ENCODE measurements at regions not wholly inside any gene's neighbourhood (a gene's known extent, or its start where the extent isn't known, plus 50 kb on each side); places are given as distances from the start of the nearest gene placed in this dataset.

DNA sequence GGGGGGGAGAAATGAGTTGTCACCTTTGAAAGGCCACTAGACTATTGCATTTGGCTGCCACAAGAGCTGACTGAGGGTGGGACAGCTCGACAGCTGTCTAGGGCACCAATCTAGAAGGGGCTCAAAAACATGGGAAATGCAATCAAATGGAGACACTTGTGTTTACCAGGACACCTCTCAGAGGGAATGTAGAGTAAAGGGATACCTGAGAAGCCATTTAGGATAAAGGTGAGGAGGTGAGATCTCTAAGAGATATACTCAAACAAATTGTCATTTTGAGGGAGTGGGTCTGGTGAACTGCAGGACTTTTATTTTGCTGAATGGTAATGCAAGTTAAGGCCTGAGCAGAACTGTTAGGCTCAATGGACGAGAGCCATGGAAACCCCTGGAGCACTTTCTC is 159.8 kb downstream of the DDX1 start:
- DNase-seq (ENCODE audit: low spot score), result peak; percentile 94

- DNase-seq (ENCODE audit: low spot score), result peak; percentile 93
Observed at GRCh38 chr2:15752552-15753232, 161.0 kb downstream of the DDX1 start.

GRCh38 chr2:15753233-15753798 is 161.6 kb downstream of the DDX1 start:
- peak; percentile 93 for DNase-seq (ENCODE audit: low spot score)

DNA sequence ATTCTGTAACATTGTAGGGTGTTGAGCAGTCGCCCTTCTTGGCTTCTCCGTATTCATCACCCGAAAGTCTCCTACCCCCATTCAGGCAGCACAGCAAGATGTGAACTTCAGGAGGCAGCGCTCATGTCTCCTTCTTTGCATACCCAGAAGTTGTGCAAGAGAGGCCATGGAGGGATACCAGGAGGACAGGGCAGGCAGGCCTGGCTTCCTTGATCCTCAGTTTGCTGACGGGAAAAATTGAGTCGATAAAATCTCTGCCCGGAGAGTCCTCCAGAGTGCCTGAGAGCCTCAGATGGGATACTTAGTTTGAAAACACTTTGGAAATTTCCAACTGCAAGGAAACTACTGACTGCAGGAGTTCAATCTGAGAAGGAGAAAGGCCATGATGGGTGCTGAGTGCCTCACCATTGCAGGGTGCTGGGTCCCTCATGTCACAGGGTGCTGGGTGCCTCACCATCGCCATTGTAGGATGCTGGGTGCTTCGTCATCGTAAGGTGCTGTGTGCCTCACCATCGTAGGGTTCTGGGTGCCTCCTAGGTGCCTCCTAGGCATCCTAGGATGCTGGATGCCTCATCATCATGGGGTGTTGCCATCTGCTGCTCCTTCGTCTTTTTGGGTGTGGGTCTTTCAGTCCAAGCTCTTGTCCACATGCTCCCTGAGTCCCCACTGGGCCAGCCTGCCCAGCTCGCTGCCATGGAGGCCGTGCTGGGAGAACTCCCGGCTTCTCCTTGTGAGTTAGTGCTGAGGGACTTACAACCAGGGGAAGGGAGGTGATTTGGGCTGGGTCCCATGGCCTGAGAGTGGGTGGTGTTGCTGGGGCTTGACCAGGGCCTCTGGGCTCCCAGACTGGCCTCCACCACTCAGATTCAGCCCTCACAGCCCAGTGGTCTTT is 162.4 kb downstream of the DDX1 start:
- DNase-seq (ENCODE audit: low spot score), result peak; percentile 95

GRCh38 chr2:15754703-15755099 is 163.0 kb downstream of the DDX1 start:
- peak; percentile 93 for DNase-seq (ENCODE audit: low spot score)

DNA sequence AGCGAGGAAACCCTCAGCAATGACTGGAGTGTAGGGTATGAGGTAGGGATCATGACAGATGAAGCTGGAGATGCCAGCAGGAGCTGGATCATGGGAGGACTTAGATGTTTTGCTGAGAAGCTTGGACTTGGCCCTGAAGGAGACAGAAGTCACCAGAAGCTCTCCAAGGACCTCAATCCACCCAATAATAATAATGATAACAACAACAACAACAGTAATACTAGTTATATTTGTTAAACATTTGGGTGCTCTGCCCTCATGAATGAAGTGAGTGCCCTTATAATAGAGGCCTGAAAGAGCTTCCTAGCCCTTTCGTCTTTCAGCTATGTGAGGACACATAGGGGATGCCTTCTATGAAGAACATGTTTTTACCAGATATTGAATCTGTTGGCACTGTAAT is 163.9 kb downstream of the DDX1 start:
- DNase-seq (ENCODE audit: low spot score), result peak; percentile 92

- DNase-seq (ENCODE audit: low spot score), result peak; percentile 92
Observed at GRCh38 chr2:15756011-15756550, 164.4 kb downstream of the DDX1 start.

- DNase-seq (ENCODE audit: low spot score), result peak; percentile 92
Observed at GRCh38 chr2:15756882-15757819, 165.5 kb downstream of the DDX1 start.

DNA sequence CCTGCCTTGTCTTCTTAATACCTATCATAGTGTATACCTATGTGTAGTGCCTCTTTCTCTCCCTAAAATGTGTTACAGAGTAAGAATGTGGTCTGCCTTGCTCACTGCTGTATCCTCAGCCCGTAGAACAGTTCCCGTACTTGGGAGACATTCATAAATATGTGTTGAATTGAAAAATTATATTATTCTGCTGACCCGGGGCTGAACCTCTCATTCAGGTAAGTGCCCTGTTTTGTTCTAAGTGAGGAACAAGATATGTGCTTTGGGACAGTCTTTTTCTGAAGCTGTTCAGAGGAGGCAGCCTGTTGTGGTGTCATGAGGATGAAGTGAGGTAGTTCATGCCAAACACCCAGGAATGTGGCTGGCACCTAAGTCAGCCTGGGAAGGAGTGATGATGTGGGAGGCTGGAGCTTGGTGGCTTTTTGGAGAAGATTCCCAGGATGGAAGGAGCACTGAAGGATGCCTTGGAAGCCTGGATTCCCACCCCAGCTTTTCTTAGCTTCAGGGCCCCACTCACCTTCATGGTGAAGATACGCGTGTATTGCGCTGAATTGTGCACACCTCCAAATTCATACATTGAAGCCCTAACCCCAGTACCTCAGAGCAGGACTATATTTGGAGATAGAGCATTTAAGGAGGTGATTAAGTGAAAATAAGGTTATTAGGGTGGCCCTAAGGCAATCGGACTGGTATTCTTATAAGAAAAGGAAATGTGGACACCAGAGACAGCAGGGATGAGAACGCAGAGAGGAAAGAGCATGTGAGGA is 166.3 kb downstream of the DDX1 start:
- DNase-seq (ENCODE audit: low spot score), result peak; percentile 93

DNA sequence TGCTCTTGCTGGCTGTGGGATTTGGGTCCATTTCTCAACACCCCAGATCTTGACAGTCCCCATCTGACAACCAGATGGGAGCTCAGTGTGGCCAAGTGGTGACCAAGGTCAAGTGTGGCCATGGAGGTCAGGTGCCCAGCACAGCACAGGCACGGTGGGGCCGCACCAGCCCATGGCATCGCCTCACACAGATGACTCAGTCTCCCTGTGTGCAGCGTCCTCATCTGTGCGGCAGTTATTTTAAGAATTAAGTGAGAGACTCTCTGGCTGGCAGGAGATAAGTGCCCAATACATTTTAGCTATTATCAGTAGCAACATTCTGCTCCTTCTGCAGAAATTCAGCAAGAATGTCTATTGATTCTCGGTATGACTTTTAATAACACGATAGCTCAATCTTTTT is 167.2 kb downstream of the DDX1 start:
- peak; percentile 93 for DNase-seq (ENCODE audit: low spot score)

DNA sequence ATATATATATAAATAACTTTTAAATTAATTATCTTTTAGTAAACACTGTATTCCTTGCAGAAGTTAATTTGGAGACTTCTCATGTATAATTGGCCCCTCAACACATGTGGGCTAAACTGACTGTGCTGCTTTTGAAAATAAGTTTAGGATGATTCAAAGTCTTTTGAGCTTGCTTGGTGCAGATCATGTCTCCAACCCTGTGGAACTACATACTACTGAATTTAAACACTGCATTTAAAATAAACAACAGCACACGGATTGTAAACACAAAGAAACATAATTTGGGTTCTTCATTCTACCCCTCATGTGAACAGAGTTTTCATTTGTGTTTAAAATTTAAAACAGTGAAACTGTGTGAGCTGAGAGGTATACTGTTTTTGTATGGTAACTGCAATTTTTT is 167.7 kb downstream of the DDX1 start:
- peak; percentile 93 for DNase-seq (ENCODE audit: low spot score)

GRCh38 chr2:15759791-15760190 is 168.1 kb downstream of the DDX1 start:
- DNase-seq (ENCODE audit: low spot score), result peak; percentile 92

DNA sequence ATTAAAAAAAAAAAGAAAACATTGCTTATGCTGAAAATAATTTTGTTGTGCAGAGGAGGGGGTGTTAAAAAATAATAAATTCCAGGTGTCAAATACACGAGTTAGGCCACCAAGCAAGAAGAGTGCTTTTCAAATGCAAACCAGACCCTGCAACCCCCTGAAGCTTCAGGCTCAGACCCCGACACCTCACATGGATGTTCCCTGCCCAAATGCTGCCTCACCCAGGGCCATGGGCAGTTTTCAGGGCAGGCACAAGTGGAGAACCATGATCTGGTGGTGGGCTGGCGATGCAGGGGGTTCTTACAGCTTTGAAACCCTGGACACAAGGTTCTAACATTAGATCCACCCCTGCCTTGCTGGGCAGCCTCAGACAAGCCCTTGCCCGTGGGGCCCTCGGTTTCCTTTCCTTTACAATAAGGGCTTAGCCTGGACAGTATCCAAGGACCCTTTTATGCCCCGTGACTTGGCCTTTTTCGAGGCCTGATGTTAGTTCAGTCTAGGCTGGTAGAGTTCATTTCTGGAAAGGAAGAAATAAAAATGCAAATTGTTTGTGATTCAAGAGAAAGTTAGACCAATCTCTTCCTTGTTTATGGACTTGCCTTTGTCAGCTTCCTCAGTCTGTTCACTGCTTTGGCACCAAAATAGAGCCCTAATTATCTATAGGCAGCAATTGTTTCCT is 168.7 kb downstream of the DDX1 start:
- DNase-seq (ENCODE audit: low spot score), result peak; percentile 95

GRCh38 chr2:15761056-15761455 is 169.4 kb downstream of the DDX1 start:
- DNase-seq (ENCODE audit: low spot score), result peak; percentile 95

GRCh38 chr2:15761910-15762309 is 170.2 kb downstream of the DDX1 start:
- peak; percentile 94 for DNase-seq (ENCODE audit: low spot score)

DNA sequence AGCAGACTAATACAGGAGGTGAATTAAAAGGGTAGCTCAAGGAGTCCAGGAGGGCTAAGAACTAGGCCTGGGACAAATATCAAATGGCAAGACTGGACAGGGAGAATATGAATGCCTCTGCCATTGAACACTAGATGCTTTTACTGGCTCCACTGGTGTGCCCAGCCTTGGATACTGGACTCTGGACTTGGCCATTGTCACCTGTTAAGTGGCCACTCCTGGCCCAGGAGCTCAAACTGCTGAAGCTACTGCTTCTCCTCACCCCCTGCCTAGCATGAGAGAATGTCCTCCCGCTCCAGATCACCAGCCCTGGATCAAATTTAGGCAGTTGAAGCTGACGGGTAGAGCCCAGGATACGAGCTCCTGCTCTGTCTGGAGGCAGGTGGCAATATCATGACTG is 170.8 kb downstream of the DDX1 start:
- no peak for DNase-seq (ENCODE audit: low spot score)

DNA sequence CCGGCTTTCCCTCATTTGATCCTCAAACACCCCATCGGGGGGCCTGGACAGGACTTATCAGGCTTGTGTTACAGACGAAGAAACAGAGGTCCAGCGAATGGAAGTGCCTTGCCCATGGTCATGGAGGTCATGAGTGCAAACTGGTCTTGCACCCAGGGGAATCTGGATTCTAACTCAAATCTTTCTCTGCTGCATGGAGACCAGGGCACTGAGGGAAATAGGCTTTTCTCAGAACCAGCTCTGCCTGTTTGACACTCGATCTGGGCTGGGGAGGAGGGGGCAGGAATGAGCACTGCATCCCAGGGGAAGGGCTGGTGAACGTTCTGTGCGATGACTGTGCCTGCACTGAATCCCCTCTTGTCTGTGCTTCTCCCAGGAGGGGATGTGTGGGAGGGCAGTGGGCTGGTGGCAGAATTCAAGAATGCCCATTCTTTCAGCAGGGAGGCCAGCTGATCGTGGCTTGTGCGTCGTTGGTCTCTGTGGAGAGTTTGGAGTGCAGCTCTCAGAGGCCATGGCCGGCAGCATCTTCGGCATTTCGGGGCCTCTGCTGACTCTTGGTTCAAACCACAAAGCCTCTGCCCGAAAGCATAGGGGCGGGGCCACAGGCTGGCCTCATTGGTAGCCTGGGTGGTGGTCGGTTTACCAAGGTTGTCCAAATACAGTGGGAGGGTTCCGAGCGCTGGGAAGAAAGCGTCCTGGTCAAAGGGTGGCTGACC is 171.6 kb downstream of the DDX1 start:
- DNase-seq (ENCODE audit: low spot score), result peak; percentile 95

DNA sequence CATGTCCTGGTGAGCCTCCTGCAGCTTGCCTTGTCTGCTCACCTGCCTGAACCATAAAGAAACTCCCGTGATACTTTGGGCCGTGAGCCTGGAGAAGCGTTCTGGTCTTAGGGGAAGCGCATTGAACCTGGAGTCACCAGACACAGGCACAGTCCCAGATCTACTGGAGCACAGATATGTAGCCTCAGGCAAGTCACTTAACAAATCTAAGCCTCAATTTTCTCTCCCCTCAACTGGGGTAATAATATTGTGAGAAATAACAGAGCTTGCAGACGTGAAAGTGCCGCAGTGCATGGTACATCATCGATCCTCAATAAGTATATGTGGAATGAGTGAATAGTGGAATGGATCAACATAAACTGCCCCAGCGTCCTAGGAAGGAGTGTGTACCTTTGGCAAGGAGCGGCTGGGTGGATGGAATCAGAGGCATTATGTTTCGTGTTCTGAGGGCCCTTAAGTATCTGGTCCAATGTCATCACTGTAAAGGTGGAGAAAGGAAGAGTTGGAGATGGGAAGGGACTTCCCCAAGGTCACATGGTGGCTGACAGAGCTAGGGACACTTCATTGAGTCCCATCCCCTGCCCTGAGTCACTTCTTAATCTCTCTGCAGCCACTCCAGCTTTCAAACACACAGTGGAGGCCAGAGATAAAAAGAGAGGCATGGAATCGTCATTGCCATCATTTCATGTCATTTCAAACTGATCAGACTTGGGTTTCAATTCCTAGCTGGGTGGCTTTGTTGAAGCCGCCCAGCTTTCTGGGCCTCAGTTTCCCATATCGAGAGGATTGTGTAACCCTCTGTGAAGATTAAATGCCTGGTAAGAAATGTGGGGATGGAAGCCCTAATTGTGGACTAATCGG is 172.4 kb downstream of the DDX1 start:
- peak; percentile 95 for DNase-seq (ENCODE audit: low spot score)
